ENCODE measurements at regions not wholly inside any gene's neighbourhood (a gene's known extent, or its start where the extent isn't known, plus 50 kb on each side); places are given as distances from the start of the nearest gene placed in this dataset.

GRCh38 chr3:132218817-132219755, 98.1 kb upstream of the ACP3 start:
- Mint-ChIP-seq H3K27ac (no peak overlapping the region), H3K36me3 (no peaks in the 10 kb centered on the region), H3K9me3 (no peaks in the 10 kb centered on the region)
- ATAC-seq (no peak), DNase-seq (ENCODE audit: low spot score in 2 of 2) (no peak)

DNA sequence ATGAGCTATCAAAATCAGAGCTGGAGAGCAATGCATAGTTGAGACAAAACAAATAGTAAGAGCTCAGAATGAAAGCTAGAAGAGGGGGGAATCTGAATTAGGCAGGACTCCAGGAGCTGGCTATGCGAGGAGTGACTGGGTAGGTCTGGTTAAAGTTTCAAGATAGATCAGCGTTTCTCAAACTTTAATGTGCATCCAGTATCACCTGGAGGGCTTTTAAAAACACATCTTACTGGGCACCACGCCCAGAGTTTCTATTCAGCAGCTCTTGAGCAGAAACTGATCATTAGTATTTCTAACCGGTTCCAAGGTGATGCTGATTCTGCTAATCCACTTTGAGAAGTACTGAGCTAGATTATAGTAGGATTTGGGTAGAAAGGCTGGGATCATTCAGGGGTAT, 96.2 kb upstream of the ACP3 start:
- ATAC-seq: no peak
- Mint-ChIP-seq H3K27ac (no peak overlapping the region), H3K36me3 (no peaks in the 10 kb centered on the region), H3K9me3 (no peaks in the 10 kb centered on the region)
- no peak for DNase-seq (ENCODE audit: low spot score in 2 of 2)

GRCh38 chr3:132222868-132223538, 94.2 kb upstream of the ACP3 start:
- no peak for DNase-seq (ENCODE audit: low spot score in 2 of 2)
- Mint-ChIP-seq H3K36me3 (no peaks in the 10 kb centered on the region), H3K9me3 (no peaks in the 10 kb centered on the region), H3K27ac (no peak overlapping the region)
- no peak for ATAC-seq

GRCh38 chr3:132225664-132226063, 91.5 kb upstream of the ACP3 start:
- ATAC-seq (no peak), DNase-seq (ENCODE audit: low spot score in 2 of 2) (no peak)
- H3K9me3 Mint-ChIP-seq: no peaks in the 10 kb centered on the region
- no peaks in the 10 kb centered on the region for H3K36me3 Mint-ChIP-seq
- no peak overlapping the region for H3K27ac Mint-ChIP-seq

- Mint-ChIP-seq H3K9me3 (no peaks in the 10 kb centered on the region), H3K27ac (no peak overlapping the region), H3K36me3 (no peaks in the 10 kb centered on the region)
- no peak for ATAC-seq
- DNase-seq (ENCODE audit: low spot score in 2 of 2): no peak
These were observed 88.3 kb upstream of the ACP3 start for GRCh38 chr3:132228923-132229322.

DNA sequence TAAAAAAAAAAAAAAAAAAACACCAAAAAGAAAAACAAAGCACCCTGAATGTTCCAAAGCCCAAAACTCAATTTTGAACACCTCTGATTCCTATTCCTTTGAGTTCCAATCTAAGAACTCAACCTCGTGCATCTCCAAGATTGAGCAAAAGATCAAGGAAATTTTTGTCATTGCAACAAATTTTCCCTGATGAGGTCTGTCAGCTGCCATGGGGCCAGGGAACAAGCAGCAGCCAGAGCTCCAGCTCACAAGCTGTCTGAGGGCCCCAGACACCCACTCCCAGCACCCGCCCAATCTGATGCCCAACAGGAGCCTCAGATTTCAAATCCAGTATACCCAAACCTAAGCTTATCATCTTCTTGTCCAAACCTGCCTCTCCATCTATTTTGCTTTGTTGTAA, 87.6 kb upstream of the ACP3 start:
- Mint-ChIP-seq H3K27ac (no peak overlapping the region), H3K9me3 (no peaks in the 10 kb centered on the region), H3K36me3 (no peaks in the 10 kb centered on the region)
- ATAC-seq: no peak
- DNase-seq (ENCODE audit: low spot score in 2 of 2): no peak

DNA sequence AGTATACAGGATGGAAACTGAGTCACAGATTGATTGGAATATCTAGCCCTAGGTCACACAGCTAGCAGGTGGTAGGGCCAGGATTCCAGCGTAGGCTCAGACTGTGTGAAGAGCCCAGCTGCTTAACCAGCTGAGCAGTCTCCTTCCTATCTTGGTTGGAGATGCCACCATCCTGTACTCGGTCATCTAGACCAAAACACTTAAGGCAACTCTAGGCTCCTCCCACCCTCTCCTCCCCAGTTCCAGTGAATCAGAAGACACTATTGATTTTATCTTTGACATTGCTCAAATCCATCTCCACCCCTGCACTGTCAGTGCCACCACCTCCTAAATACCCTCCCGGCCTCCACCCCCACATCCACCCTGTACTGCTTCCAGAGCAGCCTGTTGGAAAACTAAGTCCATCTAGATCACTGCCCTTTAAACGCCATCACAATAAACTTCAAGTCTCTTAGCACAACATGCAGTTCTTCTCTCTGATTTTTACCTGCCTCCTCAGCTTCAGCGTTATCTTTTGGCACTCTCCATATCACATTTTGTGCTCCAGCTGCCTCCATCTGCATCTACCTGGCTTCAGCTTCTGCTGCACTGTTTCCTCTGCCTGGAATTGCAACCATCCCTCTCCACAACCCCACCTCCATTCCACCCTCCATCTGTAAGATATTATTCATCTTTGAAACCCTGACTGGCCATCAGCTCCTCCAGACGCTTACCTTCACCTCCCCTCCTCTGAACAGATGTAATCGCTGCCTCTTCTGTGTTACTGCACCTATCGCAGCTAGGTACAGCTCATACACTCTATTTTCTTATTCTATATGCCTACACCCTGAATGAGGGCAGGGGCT, 86.8 kb upstream of the ACP3 start:
- H3K27ac Mint-ChIP-seq: no peak overlapping the region
- H3K9me3 Mint-ChIP-seq: no peaks in the 10 kb centered on the region
- H3K36me3 Mint-ChIP-seq: no peaks in the 10 kb centered on the region
- no peak for DNase-seq (ENCODE audit: low spot score in 2 of 2)
- ATAC-seq: no peak

DNA sequence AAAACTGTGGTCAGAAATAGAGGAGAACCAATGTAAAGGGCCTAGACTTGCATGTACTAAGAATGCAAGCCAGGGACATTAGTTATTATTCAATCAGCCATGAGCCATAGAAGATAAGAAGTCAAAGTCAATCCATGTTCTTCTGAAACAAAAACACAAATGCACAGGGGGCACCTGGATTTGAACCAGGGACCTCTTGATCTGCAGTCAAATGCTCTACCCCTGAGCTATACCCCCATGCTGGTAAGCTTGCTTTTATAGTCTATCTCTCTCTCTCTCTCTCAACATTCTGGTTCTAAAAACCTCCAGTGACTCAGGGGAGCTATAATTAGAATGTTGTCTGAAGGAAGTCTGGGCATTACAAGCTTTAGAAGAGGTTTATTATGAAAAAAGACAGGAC, 85.6 kb upstream of the ACP3 start:
- H3K36me3 Mint-ChIP-seq: no peaks in the 10 kb centered on the region
- no peak for ATAC-seq
- DNase-seq (ENCODE audit: low spot score in 2 of 2): no peak
- H3K27ac Mint-ChIP-seq: no peak overlapping the region
- no peaks in the 10 kb centered on the region for H3K9me3 Mint-ChIP-seq

- Mint-ChIP-seq H3K27ac (no peak overlapping the region), H3K36me3 (no peaks in the 10 kb centered on the region), H3K9me3 (no peaks in the 10 kb centered on the region)
- no peak for DNase-seq (ENCODE audit: low spot score in 2 of 2)
- ATAC-seq: no peak
These were observed 84.9 kb upstream of the ACP3 start for GRCh38 chr3:132232231-132232792.

- no peaks in the 10 kb centered on the region for H3K36me3 Mint-ChIP-seq
- H3K27ac Mint-ChIP-seq: no peak overlapping the region
- ATAC-seq: no peak
- DNase-seq (ENCODE audit: low spot score in 2 of 2): no peak
- no peaks in the 10 kb centered on the region for H3K9me3 Mint-ChIP-seq
These were observed 80.2 kb upstream of the ACP3 start for GRCh38 chr3:132236701-132237651.

- no peak for DNase-seq (ENCODE audit: low spot score in 2 of 2)
- H3K27ac Mint-ChIP-seq: no peak overlapping the region
- H3K9me3 Mint-ChIP-seq: no peaks in the 10 kb centered on the region
- H3K36me3 Mint-ChIP-seq: no peaks in the 10 kb centered on the region
- ATAC-seq: no peak
These were observed 79.6 kb upstream of the ACP3 start for GRCh38 chr3:132237652-132238032.

GRCh38 chr3:132239587-132239986, 77.6 kb upstream of the ACP3 start:
- no peaks in the 10 kb centered on the region for H3K36me3 Mint-ChIP-seq
- DNase-seq (ENCODE audit: low spot score in 2 of 2) (no peak), ATAC-seq (no peak)
- H3K27ac Mint-ChIP-seq: no peak overlapping the region
- H3K9me3 Mint-ChIP-seq: no peaks in the 10 kb centered on the region

DNA sequence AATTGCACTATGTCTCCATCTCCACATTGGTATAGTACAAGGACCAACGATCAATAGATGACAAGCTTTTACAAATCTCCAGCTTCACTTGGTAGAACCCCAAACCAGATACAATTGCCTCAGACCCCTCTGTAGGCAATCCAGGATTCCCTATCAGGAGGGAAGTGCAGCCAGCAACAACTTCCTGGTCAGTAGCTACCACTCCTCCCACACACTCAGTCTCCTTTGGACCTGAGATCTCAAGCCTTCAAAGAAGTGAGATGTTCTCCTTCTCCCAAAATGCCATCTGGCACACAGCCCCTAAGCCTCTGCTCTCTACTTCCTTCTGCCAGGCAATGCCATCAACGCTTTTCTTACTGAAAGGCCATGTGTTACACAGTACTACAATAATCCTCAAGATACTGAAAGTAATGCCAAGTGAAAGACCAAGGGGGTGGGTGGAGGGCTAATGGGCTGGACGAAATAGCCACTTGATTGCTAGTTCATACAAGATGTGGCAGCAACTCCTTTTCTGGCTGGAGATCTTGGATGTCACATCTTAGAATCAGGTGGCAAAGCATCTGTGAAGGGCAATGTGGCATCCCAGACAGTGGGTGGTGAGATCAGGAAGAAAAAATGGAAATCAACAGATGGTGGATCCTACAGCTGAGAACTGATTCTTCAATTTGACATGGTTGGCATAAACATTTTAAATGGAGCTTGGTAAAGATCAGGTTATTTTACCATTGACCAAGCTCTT, 75.3 kb upstream of the ACP3 start:
- DNase-seq (ENCODE audit: low spot score in 2 of 2) (no peak), ATAC-seq (no peak)
- Mint-ChIP-seq H3K27ac (no peak overlapping the region), H3K36me3 (no peaks in the 10 kb centered on the region), H3K9me3 (no peaks in the 10 kb centered on the region)

DNA sequence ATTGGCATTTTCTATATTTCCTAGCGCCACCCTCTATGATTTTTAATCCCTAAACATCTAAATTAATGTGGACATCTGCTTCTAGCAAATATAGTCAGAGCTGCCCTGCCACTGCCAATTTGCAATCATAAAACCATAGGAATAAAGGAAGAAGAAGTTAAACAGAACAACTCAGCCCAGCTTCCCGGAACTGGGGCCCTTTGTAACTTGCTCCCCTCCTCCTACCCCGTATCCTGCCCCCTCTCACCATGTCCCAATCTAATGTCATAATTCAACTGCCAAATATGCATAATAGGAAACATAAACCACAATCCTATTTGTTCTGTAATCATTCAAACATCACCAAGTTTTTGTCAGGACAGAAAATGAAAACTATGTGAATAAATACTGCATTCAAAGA, 74.4 kb upstream of the ACP3 start:
- DNase-seq (ENCODE audit: low spot score in 2 of 2) (no peak), ATAC-seq (no peak)
- Mint-ChIP-seq H3K36me3 (no peaks in the 10 kb centered on the region), H3K9me3 (no peaks in the 10 kb centered on the region), H3K27ac (no peak overlapping the region)

- Mint-ChIP-seq H3K27ac (no peak overlapping the region), H3K9me3 (no peaks in the 10 kb centered on the region), H3K36me3 (no peaks in the 10 kb centered on the region)
- ATAC-seq (no peak), DNase-seq (ENCODE audit: low spot score in 2 of 2) (no peak)
These were observed 71.6 kb upstream of the ACP3 start for GRCh38 chr3:132245552-132246142.

Measured in activated naive CD4-positive, alpha-beta T cell treated with anti-CD3 and anti-CD28 coated beads, Interleukin-2, amount 50 U/mL, for 72 hours (primary cell).